ENCODE measurements at regions not wholly inside any gene's neighbourhood (a gene's known extent, or its start where the extent isn't known, plus 50 kb on each side); places are given as distances from the start of the nearest gene placed in this dataset.

- TF ChIP-seq CTCF (IDR thresholded peaks at IDR 0.05) (no peak), POLR2AphosphoS5 (IDR thresholded peaks at IDR 0.05; ENCODE audit: low read depth, low read length) (no peak), REST (IDR thresholded peaks at IDR 0.05; ENCODE audit: insufficient read depth in 1 of 2, low read depth in 2 of 2, low read length in 1 of 2) (no peak), SIN3A (IDR thresholded peaks at IDR 0.05; ENCODE audit: borderline replicate concordance, insufficient read depth, low read depth, low read length) (no peak), TCF7L2 (IDR thresholded peaks at IDR 0.05; ENCODE audit: low read depth, low read length) (no peak)
Measured at GRCh38 chr7:28231176-28231575, 50.6 kb upstream of the JAZF1 start.

Data from Panc1 (cell line).